ENCODE measurements at regions not wholly inside any gene's neighbourhood (a gene's known extent, or its start where the extent isn't known, plus 50 kb on each side); places are given as distances from the start of the nearest gene placed in this dataset.

DNA sequence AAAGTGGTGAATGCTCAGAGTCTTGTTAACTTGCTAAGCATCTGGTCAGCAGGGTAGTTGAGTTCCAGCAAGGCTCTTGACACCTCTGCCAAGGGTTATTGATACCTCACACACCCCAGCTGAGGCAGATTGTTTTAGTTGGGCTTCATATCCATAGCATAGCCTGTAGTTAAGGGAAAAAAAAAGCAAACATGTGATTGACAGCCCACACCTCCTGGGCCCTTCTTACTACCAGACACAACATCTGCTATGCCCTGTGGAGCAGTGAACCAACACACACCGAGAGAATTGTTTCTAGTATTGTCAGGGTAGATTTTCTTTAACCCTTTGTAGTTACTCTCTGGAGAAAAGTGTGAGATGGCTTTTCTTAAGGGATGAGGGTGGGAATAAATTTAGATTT is 697.0 kb upstream of the POU3F2 start:
- TF ChIP-seq, protein P1, sequence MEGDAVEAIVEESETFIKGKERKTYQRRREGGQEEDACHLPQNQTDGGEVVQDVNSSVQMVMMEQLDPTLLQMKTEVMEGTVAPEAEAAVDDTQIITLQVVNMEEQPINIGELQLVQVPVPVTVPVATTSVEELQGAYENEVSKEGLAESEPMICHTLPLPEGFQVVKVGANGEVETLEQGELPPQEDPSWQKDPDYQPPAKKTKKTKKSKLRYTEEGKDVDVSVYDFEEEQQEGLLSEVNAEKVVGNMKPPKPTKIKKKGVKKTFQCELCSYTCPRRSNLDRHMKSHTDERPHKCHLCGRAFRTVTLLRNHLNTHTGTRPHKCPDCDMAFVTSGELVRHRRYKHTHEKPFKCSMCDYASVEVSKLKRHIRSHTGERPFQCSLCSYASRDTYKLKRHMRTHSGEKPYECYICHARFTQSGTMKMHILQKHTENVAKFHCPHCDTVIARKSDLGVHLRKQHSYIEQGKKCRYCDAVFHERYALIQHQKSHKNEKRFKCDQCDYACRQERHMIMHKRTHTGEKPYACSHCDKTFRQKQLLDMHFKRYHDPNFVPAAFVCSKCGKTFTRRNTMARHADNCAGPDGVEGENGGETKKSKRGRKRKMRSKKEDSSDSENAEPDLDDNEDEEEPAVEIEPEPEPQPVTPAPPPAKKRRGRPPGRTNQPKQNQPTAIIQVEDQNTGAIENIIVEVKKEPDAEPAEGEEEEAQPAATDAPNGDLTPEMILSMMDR (conservative IDR thresholded peaks at IDR 0.05; ENCODE audit: low read depth, low read length) = no peak
- no peak overlapping the region for H3K4me3 ChIP-seq (ENCODE audit: low read depth, low read length)
- no peak for DNase-seq (ENCODE audit: low read depth)

DNA sequence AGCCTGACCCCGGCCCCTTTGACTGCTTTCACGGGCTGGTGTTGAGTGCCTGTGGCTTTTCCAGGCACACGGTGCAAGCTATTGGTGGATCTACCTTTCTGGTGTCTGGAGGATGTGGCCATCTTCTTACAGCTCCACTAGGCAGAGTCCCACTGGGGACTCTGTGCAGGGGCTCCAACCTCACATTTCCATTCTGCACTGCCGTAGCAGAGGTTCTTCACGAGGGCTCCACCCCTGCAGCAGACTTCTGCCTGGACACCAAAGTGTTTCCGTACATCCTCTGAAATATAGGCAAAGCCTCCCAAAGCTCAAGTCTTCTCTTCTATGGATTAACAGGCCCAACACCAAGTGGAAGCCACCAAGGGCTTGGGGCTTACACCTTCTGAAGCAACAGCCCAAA is 691.5 kb upstream of the POU3F2 start:
- TF ChIP-seq, protein P1 (conservative IDR thresholded peaks at IDR 0.05; ENCODE audit: low read depth, low read length) = no peak
- H3K4me3 ChIP-seq (ENCODE audit: low read depth, low read length) = no peak overlapping the region
- DNase-seq (ENCODE audit: low read depth) = no peak

DNA sequence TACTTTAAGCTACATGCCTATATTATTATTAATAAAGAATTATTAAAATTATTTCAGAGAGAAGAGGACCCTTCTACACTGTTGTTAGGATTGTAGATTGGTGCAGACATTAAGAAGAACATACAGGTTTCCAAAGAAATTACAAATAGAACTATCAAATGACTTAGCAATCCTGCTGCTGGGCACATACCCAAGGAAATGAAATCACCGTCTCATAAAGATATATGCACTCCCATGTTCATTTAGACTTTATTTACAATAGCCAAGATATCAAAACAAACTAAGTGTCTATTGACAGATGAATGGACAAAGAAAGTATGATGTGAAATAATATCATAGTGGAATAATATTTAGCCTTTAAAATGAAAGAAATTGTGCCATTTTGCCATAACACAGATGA is 687.7 kb upstream of the POU3F2 start:
- no peak for DNase-seq (ENCODE audit: low read depth)
- H3K4me3 ChIP-seq (ENCODE audit: low read depth, low read length) = no peak overlapping the region
- TF ChIP-seq, protein P1 (conservative IDR thresholded peaks at IDR 0.05; ENCODE audit: low read depth, low read length) = no peak

DNA sequence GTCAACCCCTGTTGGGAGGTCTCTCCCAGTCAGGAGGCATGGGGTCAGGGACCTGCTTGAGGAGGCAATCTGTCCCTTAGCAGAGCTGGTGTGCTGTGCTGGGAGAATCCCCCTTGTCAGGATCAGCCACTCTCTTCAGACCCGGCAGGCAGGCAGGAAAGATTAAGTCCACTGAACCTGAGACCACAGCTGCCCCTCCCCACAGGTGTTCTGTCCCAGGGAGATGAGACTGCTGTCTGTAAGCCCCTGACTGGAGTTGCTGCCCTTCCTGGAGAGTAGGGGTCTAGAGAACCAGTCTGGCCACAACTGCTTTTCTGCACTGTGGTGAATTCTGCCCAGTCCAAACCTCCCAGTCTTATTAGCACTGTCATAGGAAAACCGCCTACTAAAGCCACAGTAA is 677.8 kb upstream of the POU3F2 start:
- DNase-seq (ENCODE audit: low read depth) = no peak
- no peak overlapping the region for H3K4me3 ChIP-seq (ENCODE audit: low read depth, low read length)
- TF ChIP-seq, protein P1 (conservative IDR thresholded peaks at IDR 0.05; ENCODE audit: low read depth, low read length) = no peak

DNA sequence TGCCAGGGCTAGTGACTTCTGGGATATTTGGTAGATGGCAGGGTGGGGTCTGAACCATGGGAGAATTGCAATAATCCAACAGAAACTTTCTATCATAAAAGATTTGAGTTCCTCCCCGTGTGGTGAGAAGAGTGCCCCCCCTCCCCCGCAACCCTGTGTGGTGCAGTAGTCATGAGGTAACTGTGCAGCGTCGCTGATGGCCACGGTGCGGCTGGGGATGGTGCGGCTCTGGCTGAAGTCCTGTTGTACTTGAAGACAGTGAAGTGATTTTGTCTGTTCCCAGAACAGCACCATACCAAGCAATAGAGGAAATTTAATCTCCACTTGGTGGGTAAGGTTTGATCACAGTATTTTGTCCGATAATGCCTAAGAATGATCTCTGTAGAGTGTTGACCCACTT is 654.8 kb upstream of the POU3F2 start:
- no peak overlapping the region for H3K4me3 ChIP-seq (ENCODE audit: low read depth, low read length)
- no peak for DNase-seq (ENCODE audit: low read depth)
- TF ChIP-seq, protein P1 (conservative IDR thresholded peaks at IDR 0.05; ENCODE audit: low read depth, low read length) = no peak

DNA sequence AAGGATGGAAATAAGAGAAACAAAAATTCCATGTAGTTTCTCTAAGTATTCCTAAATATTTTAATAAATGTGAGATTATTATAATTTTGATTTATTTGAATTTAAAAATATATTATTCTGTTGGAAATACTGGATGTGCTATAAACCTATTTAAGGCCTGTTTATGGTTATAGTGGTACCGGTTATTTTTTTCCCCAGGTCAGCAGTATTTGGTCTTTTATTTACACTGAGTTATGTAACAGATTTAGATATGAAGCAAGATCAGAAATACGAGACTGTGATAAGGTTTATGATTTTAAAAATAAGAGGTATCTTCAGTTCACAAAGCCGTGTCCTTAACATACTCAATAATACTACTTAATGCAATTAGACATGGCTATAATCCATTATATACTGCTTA is 634.3 kb upstream of the POU3F2 start:
- H3K4me3 ChIP-seq (ENCODE audit: low read depth, low read length) = no peak overlapping the region
- no peak for DNase-seq (ENCODE audit: low read depth)
- TF ChIP-seq, protein P1 (conservative IDR thresholded peaks at IDR 0.05; ENCODE audit: low read depth, low read length) = no peak

DNA sequence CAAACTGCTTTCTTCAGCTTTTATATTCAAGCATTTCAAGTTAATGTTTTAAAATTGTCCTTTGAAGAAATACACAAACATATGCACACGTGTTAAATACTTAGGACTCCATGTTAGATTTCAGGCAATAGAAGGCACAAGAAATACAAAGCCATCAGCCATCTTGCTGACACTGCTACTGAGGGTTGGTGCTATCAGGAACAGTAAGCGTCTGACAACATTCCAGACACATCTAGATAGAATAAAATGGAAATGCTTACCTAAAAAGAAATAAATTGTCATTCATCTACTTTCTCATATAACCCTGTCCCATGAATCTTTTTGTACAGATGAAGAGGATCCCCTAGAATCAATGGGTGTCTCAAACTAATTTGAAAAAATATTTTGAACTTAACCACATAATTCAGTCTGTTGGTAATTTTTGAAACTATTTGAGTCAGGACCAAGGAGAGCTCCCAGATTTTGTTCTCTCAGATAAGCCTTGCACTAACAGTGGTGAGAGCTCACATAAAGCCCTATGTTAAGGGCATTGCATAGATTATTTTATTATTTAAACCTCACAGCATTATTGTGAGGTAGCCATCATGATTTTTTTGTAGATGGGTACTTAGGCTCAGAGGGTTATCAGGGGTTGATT is 631.1 kb upstream of the POU3F2 start:
- TF ChIP-seq, protein P1 (conservative IDR thresholded peaks at IDR 0.05; ENCODE audit: low read depth, low read length) = no peak
- no peak for DNase-seq (ENCODE audit: low read depth)
- no peak overlapping the region for H3K4me3 ChIP-seq (ENCODE audit: low read depth, low read length)

Data from epithelial cell of proximal tubule (primary cell).